ENCODE measurements at regions not wholly inside any gene's neighbourhood (a gene's known extent, or its start where the extent isn't known, plus 50 kb on each side); places are given as distances from the start of the nearest gene placed in this dataset.

- no peak for TF ChIP-seq CTCF (IDR thresholded peaks at IDR 0.05)
- H3K36me3 ChIP-seq: no peaks in the 10 kb centered on the region
- DNase-seq (no peak), ATAC-seq (no peak)
- no peaks in the 10 kb centered on the region for H3K9me3 ChIP-seq
- no peak overlapping the region for H3K4me3 ChIP-seq
- H3K4me1 ChIP-seq: peaks cover 2 to 12% (median 6%) of the 10 kb centered on the region in 9 donors
- 36 to 58% methylated on average over 1 of the region's 1 CpG for WGBS, 2 donors
- intact Hi-C loops (cut with DNase I): no loop called here
- H3K27me3 ChIP-seq: no peaks in the 10 kb centered on the region
- H3K27ac ChIP-seq: no peak overlapping the region
These were observed 53.8 kb downstream of the ADRB2 start for GRCh38 chr5:148880197-148880596.

GRCh38 chr5:148880696-148881095, 54.3 kb downstream of the ADRB2 start:
- no peak for TF ChIP-seq CTCF (IDR thresholded peaks at IDR 0.05)
- intact Hi-C loops (cut with DNase I): no loop called here
- H3K36me3 ChIP-seq: no peaks in the 10 kb centered on the region
- 88 to 92% methylated on average over 2 of the region's 2 CpGs for WGBS, 2 donors
- H3K27ac ChIP-seq: no peak overlapping the region
- H3K9me3 ChIP-seq: no peaks in the 10 kb centered on the region
- ATAC-seq (no peak), DNase-seq (no peak)
- no peak overlapping the region for H3K4me3 ChIP-seq
- H3K27me3 ChIP-seq: no peaks in the 10 kb centered on the region
- peaks cover 0 to 7% (median 1%) of the 10 kb centered on the region in 9 donors for H3K4me1 ChIP-seq

- Histone ChIP-seq H3K27me3 (no peaks in the 10 kb centered on the region), H3K4me1 (no peaks in the 10 kb centered on the region), H3K9me3 (no peaks in the 10 kb centered on the region), H3K4me3 (no peak overlapping the region), H3K27ac (no peak overlapping the region), H3K36me3 (no peaks in the 10 kb centered on the region)
- whole genome bisulfite sequencing, 2 donors: 56 to 63% methylated on average over 2 of the region's 2 CpGs
- no peak for TF ChIP-seq CTCF (IDR thresholded peaks at IDR 0.05)
- ATAC-seq (no peak), DNase-seq (no peak)
- intact Hi-C loops (cut with DNase I): no loop called here
These were observed 55.9 kb downstream of the ADRB2 start for GRCh38 chr5:148882332-148882731.

GRCh38 chr5:148884339-148885020, 58.1 kb downstream of the ADRB2 start:
- H3K4me1 ChIP-seq: no peaks in the 10 kb centered on the region
- H3K27me3 ChIP-seq: no peaks in the 10 kb centered on the region
- H3K36me3 ChIP-seq: no peaks in the 10 kb centered on the region
- intact Hi-C loops (cut with DNase I): no loop called here
- TF ChIP-seq CTCF (IDR thresholded peaks at IDR 0.05): no peak
- H3K4me3 ChIP-seq: no peak overlapping the region
- WGBS, 2 donors: 77 to 82% methylated on average over 3 of the region's 3 CpGs
- no peak overlapping the region for H3K27ac ChIP-seq
- H3K9me3 ChIP-seq: no peaks in the 10 kb centered on the region
- ATAC-seq (no peak), DNase-seq (no peak)

Measured in heart right ventricle (tissue), 16 donors.